A673 (cell line): ENCODE measurements at regions not wholly inside any gene's neighbourhood (a gene's known extent, or its start where the extent isn't known, plus 50 kb on each side); places are given as distances from the start of the nearest gene placed in this dataset.

Source experiments
- BruUV-seq: library from RNA; stranded (reverse); fragments of 400-500 nt; replicated peaks from 2 replicates; lab custom pipeline; 2021; lab: Mats Ljungman, UMichigan
- CTCF ChIA-PET: fragments of 300-600 bp; sonication (Branson Sonifier 250); formaldehyde crosslinking; loops from one replicate; lab custom pipeline; 2022; ENCODE audit warnings: antibody characterized with exemption; lab: Charles Lee
- POLR2A ChIA-PET: fragments of 300-600 bp; sonication (Branson Sonifier 250); formaldehyde crosslinking; loops from one replicate; lab custom pipeline; 2022; ENCODE audit warnings: antibody characterized with exemption; ENCODE audit not compliant: low non-redundant PET; lab: Charles Lee
- DNase-seq: peaks from one replicate; pipeline ENCODE4 v3.0.0-alpha.2; 2015; ENCODE audit warnings: low spot score
- H3K27ac ChIP-seq: fragments of 200-600 bp; sonication (generic); 2 replicates; pipeline ENCODE4 v1.5.1; 2016; ENCODE audit warnings: mixed run types, low read depth, mild to moderate bottlenecking, mixed read lengths, antibody characterized with exemption, low read length; ENCODE audit not compliant: poor library complexity, severe bottlenecking
- H3K27me3 ChIP-seq: fragments of 200-600 bp; sonication (generic); replicated peaks from 2 replicates; pipeline ENCODE4 v1.6.1; 2017; ENCODE audit warnings: mixed run types, low read depth, mild to moderate bottlenecking, mixed read lengths, antibody characterized with exemption, low read length; ENCODE audit not compliant: insufficient read depth, poor library complexity
- H3K36me3 ChIP-seq: fragments of 200-600 bp; sonication (generic); 2 replicates; pipeline ENCODE4 v1.6.1; 2016; ENCODE audit warnings: mixed run types, mild to moderate bottlenecking, mixed read lengths, antibody characterized with exemption, low read length; ENCODE audit not compliant: insufficient read depth, poor library complexity, severe bottlenecking
- H3K4me1 ChIP-seq: fragments of 200-600 bp; sonication (generic); 2 replicates; pipeline ENCODE4 v1.6.1; 2017; ENCODE audit warnings: mixed run types, mild to moderate bottlenecking, mixed read lengths, antibody characterized with exemption, low read length; ENCODE audit not compliant: insufficient read depth, poor library complexity, severe bottlenecking
- H3K4me3 ChIP-seq: fragments of 200-600 bp; sonication (generic); 2 replicates; pipeline ENCODE4 v1.5.1; 2016; ENCODE audit warnings: low read depth, mixed run types, mild to moderate bottlenecking, mixed read lengths, low read length; ENCODE audit not compliant: poor library complexity, severe bottlenecking
- H3K9me3 ChIP-seq: fragments of 200-600 bp; sonication (generic); 2 replicates; pipeline ENCODE4 v1.6.1; 2016; ENCODE audit warnings: mixed run types, low read depth, mild to moderate bottlenecking, mixed read lengths, antibody characterized with exemption, low read length; ENCODE audit not compliant: poor library complexity, severe bottlenecking
- EZH2 ChIP-seq: fragments of 200-600 bp; sonication (generic); IDR thresholded peaks from 2 replicates; pipeline ENCODE4 v1.6.1; 2017; ENCODE audit warnings: borderline replicate concordance, low read depth, mild to moderate bottlenecking, mixed read lengths, antibody characterized with exemption, low read length; ENCODE audit not compliant: poor library complexity, severe bottlenecking
- intact Hi-C: fragments of 100-400 bp; cut with micrococcal nuclease; formaldehyde crosslinking; loops from one replicate; pipeline ENCODE4 v1.10.0; 2022; ENCODE audit not compliant: unreplicated experiment
- TF ChIP-seq, protein P1 (sequence below): fragments of 300-800, 200-600 bp; sonication (generic); conservative IDR thresholded peaks from 2 replicates; pipeline ENCODE4 v1.5.1; 2017; ENCODE audit warnings: low read depth, mild to moderate bottlenecking, antibody characterized with exemption, low read length, moderate library complexity, mixed read lengths

DNA sequence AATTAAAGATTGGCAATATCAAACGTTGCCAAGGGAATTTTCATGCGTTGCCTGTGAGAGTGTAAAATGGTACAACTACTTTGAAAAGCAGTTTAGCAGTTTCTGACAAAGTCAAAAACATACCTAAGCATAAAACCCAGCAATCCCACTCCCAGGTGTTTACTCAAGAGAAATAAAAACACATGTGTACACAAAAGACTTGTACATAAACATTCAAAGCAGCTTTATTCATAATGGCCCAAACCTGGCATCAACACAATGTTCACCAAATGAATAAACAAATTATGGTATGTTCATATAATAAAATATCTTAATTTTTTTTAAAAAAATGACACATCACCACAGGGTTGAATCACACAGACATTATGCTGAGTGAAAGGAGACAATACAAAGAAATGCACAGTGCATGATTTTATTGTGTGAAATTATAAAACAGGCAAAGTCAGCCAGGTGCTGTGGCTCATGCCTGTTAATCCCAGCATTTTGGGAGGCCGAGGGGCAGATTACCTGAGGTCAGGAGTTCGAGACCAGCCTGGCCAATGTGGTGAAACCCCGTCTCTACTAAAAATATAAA is 240.4 kb upstream of the MARCKS start:
- Histone ChIP-seq H3K4me1 (peaks cover 2% of the 10 kb centered on the region), H3K9me3 (no peaks in the 10 kb centered on the region), H3K27ac (no peak overlapping the region), H3K27me3 (no peaks in the 10 kb centered on the region), H3K36me3 (no peaks in the 10 kb centered on the region), H3K4me3 (no peak overlapping the region)
- POLR2A ChIA-PET = no interaction called here
- no peak for DNase-seq
- BruUV-seq = no TSS peak
- CTCF ChIA-PET = no interaction called here
- intact Hi-C loops = no loop called here
- TF ChIP-seq EZH2 = no peak
- TF ChIP-seq, protein P1, sequence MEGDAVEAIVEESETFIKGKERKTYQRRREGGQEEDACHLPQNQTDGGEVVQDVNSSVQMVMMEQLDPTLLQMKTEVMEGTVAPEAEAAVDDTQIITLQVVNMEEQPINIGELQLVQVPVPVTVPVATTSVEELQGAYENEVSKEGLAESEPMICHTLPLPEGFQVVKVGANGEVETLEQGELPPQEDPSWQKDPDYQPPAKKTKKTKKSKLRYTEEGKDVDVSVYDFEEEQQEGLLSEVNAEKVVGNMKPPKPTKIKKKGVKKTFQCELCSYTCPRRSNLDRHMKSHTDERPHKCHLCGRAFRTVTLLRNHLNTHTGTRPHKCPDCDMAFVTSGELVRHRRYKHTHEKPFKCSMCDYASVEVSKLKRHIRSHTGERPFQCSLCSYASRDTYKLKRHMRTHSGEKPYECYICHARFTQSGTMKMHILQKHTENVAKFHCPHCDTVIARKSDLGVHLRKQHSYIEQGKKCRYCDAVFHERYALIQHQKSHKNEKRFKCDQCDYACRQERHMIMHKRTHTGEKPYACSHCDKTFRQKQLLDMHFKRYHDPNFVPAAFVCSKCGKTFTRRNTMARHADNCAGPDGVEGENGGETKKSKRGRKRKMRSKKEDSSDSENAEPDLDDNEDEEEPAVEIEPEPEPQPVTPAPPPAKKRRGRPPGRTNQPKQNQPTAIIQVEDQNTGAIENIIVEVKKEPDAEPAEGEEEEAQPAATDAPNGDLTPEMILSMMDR = no peak

DNA sequence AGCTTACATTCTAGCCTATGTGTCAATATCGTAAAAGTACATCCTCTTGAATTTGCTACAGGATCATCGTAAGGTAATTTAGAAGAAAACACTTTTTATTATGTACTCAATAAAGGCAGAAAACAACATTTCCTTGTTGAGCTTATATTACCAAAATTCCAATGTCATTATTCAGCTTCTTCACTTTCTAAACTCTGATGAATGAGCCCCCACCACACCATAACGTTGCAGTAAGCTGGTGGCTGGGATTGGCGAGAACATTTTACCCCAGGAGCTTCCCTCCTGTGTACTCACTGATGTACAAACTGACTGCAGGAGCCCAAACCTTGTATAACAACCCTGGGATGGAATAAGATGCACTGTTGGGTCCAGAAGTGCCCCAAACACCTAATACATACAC is 238.1 kb upstream of the MARCKS start:
- BruUV-seq = no TSS peak
- CTCF ChIA-PET = interaction anchor here (0.5 kb wide), 1 partner anchor 13 kb away, joined by 3 read pairs; no protein-coding TSS in a partner anchor
- POLR2A ChIA-PET = no interaction called here
- DNase-seq = no peak
- Histone ChIP-seq H3K36me3 (no peaks in the 10 kb centered on the region), H3K4me3 (no peak overlapping the region), H3K9me3 (no peaks in the 10 kb centered on the region), H3K27ac (no peak overlapping the region), H3K4me1 (no peaks in the 10 kb centered on the region), H3K27me3 (no peaks in the 10 kb centered on the region)
- intact Hi-C loops = no loop called here
- TF ChIP-seq, protein P1 = no peak
- TF ChIP-seq EZH2 = no peak

- Histone ChIP-seq H3K36me3 (no peaks in the 10 kb centered on the region), H3K27me3 (no peaks in the 10 kb centered on the region), H3K4me1 (no peaks in the 10 kb centered on the region), H3K27ac (no peak overlapping the region), H3K9me3 (no peaks in the 10 kb centered on the region), H3K4me3 (no peak overlapping the region)
- CTCF ChIA-PET = no interaction called here
- no TSS peak for BruUV-seq
- POLR2A ChIA-PET = no interaction called here
- intact Hi-C loops = no loop called here
- TF ChIP-seq, protein P1 = no peak
- TF ChIP-seq EZH2 = no peak
- DNase-seq = no peak
Observed at GRCh38 chr6:113620386-113620785, 236.8 kb upstream of the MARCKS start.
